Brain microvascular endothelial cell (primary cell): ENCODE measurements at regions not wholly inside any gene's neighbourhood (a gene's known extent, or its start where the extent isn't known, plus 50 kb on each side); places are given as distances from the start of the nearest gene placed in this dataset.

ENCODE experiments used
- DNase-seq: peaks from one replicate; pipeline ENCODE4 v3.0.0-alpha.2; 2020
- H3K27ac ChIP-seq: fragments of 250-450 bp; sonication (Bioruptor Pico); 2 replicates; pipeline ENCODE4 v1.5.1; 2020; ENCODE audit warnings: mild to moderate bottlenecking, moderate library complexity
- H3K27me3 ChIP-seq: fragments of 250-450 bp; sonication (Bioruptor Pico); replicated peaks from 2 replicates; pipeline ENCODE4 v1.5.1; 2020; ENCODE audit warnings: mild to moderate bottlenecking
- H3K36me3 ChIP-seq: fragments of 250-450 bp; sonication (Bioruptor Pico); replicated peaks from 2 replicates; pipeline ENCODE4 v1.5.1; 2020; ENCODE audit warnings: mild to moderate bottlenecking
- H3K4me3 ChIP-seq: 2 replicates; pipeline ENCODE4 v1.5.1; 2011; ENCODE audit warnings: low read depth, mild to moderate bottlenecking, control low read depth, low read length, moderate library complexity
- CTCF ChIP-seq: IDR thresholded peaks from 2 replicates; pipeline ENCODE4 v1.5.1; 2011; ENCODE audit warnings: low read depth, mild to moderate bottlenecking, moderate library complexity, low read length, control low read depth, inconsistent platforms; ENCODE audit errors: missing control alignments
- in situ Hi-C: cut with HindIII; loops from 2 replicates; pipeline ENCODE4 v1.10.0; 2017; ENCODE audit warnings: low sequenced_read_pairs, low pct_ligation_motif_present

GRCh38 chr5:118762291-118762690, 226.1 kb downstream of the DTWD2 start:
- DNase-seq = no peak
- no peaks in the 10 kb centered on the region for H3K36me3 ChIP-seq
- in situ Hi-C loops = no loop called here
- no peak overlapping the region for H3K4me3 ChIP-seq
- no peaks in the 10 kb centered on the region for H3K27me3 ChIP-seq
- no peak for TF ChIP-seq CTCF
- no peak overlapping the region for H3K27ac ChIP-seq

- Histone ChIP-seq H3K4me3 (no peak overlapping the region), H3K36me3 (no peaks in the 10 kb centered on the region), H3K27me3 (no peaks in the 10 kb centered on the region), H3K27ac (no peak overlapping the region)
- no peak for TF ChIP-seq CTCF
- DNase-seq = no peak
- in situ Hi-C loops = no loop called here
Measured at GRCh38 chr5:118761814-118762213, 226.5 kb downstream of the DTWD2 start.

GRCh38 chr5:118752969-118753368, 235.4 kb downstream of the DTWD2 start:
- in situ Hi-C loops = no loop called here
- Histone ChIP-seq H3K4me3 (no peak overlapping the region), H3K36me3 (no peaks in the 10 kb centered on the region), H3K27ac (no peak overlapping the region), H3K27me3 (no peaks in the 10 kb centered on the region)
- no peak for DNase-seq
- no peak for TF ChIP-seq CTCF

GRCh38 chr5:118736396-118736795, 252.0 kb downstream of the DTWD2 start:
- Histone ChIP-seq H3K27ac (no peak overlapping the region), H3K4me3 (no peak overlapping the region), H3K36me3 (no peaks in the 10 kb centered on the region), H3K27me3 (no peaks in the 10 kb centered on the region)
- no peak for DNase-seq
- TF ChIP-seq CTCF = no peak
- in situ Hi-C loops = no loop called here

GRCh38 chr5:118733394-118733793, 255.0 kb downstream of the DTWD2 start:
- no peaks in the 10 kb centered on the region for H3K27me3 ChIP-seq
- in situ Hi-C loops = no loop called here
- TF ChIP-seq CTCF = no peak
- DNase-seq = no peak
- H3K27ac ChIP-seq = no peak overlapping the region
- H3K4me3 ChIP-seq = no peak overlapping the region
- no peaks in the 10 kb centered on the region for H3K36me3 ChIP-seq

GRCh38 chr5:118728191-118728590, 260.2 kb downstream of the DTWD2 start:
- in situ Hi-C loops = no loop called here
- Histone ChIP-seq H3K27ac (no peak overlapping the region), H3K27me3 (no peaks in the 10 kb centered on the region), H3K36me3 (no peaks in the 10 kb centered on the region), H3K4me3 (no peak overlapping the region)
- no peak for TF ChIP-seq CTCF
- no peak for DNase-seq
